CD4-positive, alpha-beta T cell treated with Interleukin-4 for 1 hour (primary cell): ENCODE measurements at regions not wholly inside any gene's neighbourhood (a gene's known extent, or its start where the extent isn't known, plus 50 kb on each side); places are given as distances from the start of the nearest gene placed in this dataset.

Source experiments
- DNase-seq, 2 donors: peaks; one replicate each; pipeline ENCODE4 v3.0.0-alpha.2; 2020 to 2022

GRCh38 chr15:88378188-88378637 is 89.0 kb downstream of the MRPL46 start:
- DNase-seq: no peak

- DNase-seq: no peak
Observed at GRCh38 chr15:88377509-88377908, 89.7 kb downstream of the MRPL46 start.

DNA sequence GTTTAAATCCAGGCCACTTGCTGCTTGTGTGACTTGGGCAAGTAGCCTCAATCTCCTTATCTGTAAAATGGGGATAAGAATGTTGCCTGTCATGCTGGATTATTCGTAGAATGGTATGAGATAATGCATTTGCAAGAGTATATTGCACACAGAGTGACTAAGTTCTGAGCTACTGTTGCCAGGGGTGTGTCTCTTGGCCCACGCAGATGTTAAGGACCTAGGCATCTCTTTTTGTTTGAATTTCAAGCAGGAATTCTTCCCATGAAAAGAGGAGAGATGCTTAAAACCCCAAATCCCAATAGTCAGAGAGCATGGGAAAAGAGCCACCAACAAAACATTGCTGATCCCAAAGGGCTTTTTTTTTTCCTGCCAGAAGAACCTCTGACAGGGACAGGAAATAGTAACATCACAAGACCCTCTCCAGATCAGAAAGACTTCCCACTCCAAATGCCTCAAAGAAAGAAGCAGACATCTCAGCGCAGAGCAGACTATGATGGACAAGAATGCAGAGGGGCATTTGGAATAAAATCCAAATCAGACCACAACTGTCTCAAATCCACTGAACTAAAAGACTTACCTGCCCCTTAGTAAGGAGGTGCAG is 90.5 kb downstream of the MRPL46 start:
- no peak for DNase-seq

- no peak for DNase-seq
Observed at GRCh38 chr15:88375234-88375927, 91.8 kb downstream of the MRPL46 start.

GRCh38 chr15:88365124-88365523 is 102.1 kb downstream of the MRPL46 start:
- no peak for DNase-seq

- no peak for DNase-seq
Observed at GRCh38 chr15:88348579-88349230, 92.2 kb upstream of the NTRK3 start.

DNA sequence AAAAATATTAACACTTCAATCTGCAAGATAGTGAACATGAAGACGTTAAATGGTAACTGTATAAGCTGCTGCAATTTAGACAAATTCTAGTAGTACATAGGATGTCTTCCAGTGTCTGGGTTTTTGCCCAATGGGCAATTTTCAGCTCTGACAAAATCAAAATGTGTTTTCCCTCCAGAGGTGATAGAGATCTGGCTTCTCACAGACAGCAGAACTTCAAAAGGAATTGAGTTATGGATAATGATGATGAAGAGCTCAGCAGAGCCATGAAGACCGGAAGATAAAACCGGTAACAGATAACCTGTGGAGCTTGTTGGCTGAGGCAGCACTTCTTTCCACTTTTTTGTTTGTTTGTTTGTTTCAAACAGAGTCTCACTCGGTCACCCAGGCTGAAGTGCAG is 89.4 kb upstream of the NTRK3 start:
- no peak for DNase-seq

DNA sequence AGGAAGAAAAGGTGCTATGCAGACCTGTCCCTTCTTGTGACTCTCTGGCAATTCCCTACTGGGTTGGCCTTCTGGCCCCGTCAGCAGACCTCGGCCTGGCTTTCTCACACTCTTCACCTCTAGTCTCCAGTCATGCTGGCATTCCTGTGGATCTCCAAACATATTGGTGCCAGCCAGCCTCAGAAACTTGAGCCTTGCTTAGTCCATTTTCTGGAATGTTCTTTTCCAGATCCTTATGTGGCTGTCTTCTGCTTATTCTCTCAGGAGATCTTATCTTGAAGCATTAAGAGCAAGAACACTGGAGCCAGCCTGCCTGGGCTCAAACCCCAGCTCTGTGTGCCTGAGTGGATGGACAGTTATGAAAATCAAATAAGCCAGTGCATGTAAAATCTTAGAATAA is 88.2 kb upstream of the NTRK3 start:
- DNase-seq: no peak

GRCh38 chr15:88342666-88343065 is 86.1 kb upstream of the NTRK3 start:
- DNase-seq: no peak

DNA sequence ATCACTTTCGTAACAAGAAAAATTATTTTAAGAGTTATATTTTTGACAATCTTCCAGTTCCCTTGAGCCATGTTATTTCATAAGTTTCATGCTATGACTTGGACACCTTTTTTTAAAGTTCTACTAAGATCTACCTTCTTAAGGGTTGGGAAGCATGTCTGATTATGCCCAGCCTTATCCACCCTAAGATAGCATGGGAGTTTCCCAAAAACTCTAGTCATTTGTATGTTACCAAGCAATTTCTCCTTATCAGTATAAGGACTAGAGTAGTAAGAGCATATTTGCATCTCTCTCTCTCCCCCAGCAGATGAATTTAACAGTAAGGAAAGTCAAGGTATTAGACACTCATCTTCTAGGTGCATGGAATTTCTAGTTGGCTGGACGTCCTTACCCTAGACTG is 85.1 kb upstream of the NTRK3 start:
- no peak for DNase-seq

DNA sequence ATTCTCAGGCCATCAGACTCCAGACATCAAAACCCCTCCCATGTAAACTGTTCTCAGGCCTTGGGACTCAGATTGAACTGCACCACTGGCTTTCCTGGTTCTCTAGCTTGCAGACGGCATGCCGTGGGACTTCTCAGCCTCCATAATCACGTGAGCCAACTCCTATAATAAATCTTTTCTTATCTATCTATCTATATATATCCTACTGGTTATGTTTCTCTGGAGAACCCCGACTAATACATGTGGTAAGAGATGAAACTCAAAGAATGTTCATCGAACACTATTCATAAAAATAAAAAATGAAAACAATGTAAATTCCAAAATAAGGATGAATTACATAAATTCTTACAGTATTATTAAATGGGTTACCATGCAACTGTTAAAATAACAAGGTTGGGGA is 84.5 kb upstream of the NTRK3 start:
- no peak for DNase-seq

DNA sequence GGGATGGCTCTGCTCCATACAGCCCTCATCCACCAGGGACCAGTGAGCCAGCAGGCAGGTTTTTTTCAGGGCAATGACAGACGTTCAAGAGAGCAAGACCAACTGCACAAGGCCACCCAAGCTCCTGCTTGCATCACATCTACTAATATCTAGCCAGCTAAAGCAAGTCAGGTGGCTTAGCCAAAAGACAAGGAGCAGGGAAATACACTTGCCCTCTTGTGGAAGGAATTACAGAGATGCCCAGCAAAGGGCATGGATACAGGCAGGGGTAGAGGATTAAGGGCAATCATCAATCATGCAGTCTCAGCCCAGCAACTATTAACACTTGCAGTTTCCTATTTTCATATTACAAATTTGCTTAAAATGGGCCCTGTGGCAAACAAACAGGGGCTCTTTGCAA is 81.5 kb upstream of the NTRK3 start:
- no peak for DNase-seq

GRCh38 chr15:88335074-88335473 is 78.5 kb upstream of the NTRK3 start:
- DNase-seq: no peak

GRCh38 chr15:88334436-88334835 is 77.9 kb upstream of the NTRK3 start:
- no peak for DNase-seq

DNA sequence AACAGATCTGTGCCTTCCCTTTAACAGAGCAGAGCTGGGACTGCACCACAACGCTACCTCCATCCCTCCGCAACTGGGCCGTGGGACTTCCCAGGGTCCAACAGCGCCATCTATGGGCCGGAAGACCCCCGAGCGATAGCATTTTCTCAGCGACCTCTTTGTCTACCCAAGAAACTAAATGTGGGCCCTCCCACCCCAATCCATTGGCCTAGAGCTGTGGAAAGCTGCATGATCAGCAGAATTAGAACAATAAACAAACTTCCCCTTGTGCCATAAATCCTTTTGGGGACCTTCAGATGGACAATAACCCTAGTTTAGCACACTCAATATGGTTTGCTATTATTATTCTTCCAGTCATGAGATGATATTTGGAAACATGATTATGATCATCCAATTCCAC is 74.8 kb upstream of the NTRK3 start:
- DNase-seq: peak in 1 of 2 donors; percentile 2

GRCh38 chr15:88326924-88327323 is 70.4 kb upstream of the NTRK3 start:
- no peak for DNase-seq

- DNase-seq: no peak
Observed at GRCh38 chr15:88324741-88325065, 68.2 kb upstream of the NTRK3 start.

DNA sequence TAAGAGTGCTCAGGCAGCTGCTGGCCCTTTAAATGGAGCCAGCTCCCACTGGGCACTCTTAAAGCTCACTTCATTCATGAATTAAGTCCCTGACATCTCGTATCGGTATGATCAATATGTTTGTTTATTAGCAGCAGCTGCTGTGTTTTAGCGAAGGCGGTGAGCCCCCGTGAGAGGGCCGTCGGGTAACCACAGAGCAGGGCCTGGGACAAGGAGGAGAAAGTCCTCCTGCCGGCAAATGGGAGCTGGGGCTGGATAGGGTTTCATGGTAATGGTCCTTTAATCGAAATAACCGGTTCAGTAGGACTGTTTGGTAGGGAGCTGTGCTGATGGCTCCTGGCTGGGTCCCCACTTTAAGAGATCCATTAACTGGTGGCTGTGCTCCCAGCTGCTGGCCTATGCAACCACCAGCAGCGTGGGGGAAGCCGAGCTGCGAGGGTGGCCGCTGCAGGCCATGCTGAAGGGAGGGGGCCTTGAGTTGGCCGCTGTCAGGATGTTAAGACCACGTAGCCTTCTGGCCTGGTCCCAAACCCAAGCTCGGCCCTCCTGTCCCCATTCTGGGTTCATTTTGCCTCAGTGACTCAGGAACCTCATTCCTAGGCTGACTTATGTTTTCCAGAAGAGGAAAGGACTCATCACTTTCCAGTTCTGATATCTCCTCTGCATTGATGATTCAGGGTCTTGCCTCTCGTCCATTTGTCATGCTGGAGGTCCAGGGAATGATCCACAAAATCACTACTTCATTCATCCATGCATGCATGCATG is 67.6 kb upstream of the NTRK3 start:
- no peak for DNase-seq

GRCh38 chr15:88323468-88323867 is 66.9 kb upstream of the NTRK3 start:
- DNase-seq: no peak

- no peak for DNase-seq
Observed at GRCh38 chr15:88322461-88322860, 65.9 kb upstream of the NTRK3 start.

DNA sequence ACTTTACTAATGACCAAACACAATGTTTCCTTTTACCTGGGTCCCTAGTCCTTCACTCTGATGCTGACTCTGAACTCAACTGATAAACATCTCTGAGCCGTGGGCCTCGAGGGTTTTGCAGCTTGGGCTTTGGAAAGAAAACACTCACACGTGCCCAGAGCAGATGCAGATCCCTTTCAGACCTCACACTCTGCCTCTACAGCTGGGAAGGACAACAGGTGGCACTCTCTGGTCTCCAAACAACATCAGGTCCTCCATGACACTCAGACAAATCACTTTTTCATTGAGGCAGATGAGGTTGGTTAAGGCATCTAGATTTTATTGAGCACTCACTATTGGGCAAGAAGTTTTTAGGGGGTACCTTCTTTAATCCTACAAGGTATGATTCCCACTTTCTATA is 64.7 kb upstream of the NTRK3 start:
- no peak for DNase-seq

- no peak for DNase-seq
Observed at GRCh38 chr15:88316586-88316985, 60.0 kb upstream of the NTRK3 start.

DNA sequence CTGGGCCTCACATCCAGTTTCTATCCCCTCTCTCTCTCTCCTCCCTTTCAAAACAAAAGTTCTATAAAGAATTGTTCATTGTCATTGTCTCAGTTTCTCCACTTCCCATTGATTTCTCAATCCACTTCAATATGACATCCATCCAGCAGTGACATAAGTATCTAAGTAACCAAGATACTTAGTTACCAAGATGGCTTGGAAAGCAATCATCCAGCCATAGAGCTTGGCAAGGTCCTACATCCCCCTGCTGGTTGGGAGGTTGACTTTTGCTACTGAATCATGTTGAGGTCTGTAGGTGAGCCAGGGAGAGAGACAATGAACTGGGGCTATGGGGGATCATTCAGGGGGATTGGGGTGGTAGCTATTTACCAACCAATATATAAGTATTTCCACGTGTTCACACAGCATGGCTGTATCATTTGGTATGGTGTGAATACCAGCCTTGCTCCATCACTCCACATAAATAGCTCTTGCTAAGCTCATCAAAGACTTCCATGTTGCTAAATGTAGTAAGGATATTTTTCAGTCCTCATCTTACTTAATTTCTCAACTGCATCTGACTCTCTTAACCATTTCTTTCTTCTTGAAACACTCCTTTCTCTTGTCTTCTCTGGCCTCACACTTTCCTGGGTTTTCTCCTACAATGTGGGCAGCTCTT is 58.8 kb upstream of the NTRK3 start:
- DNase-seq: no peak
